ENCODE measurements at regions not wholly inside any gene's neighbourhood (a gene's known extent, or its start where the extent isn't known, plus 50 kb on each side); places are given as distances from the start of the nearest gene placed in this dataset.

DNA sequence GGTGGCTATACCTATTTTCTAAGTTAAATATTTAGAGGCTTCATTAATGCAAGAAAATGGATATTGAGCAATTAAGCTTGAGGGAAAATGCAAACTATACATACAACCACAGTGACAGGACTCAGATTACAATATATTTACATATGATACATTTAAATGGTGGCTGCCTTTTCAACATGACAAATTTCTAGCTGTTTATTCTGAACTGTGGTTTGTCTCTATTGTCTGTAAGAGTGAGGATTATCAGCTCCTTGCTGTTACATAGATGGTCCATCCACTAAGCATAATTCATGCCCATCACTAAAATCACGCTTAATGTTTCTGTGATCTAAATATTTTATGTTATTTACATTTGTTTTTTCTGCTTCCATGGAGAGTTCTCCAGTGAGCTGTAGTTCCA, 81.1 kb upstream of the SGCD start:
- DNase-seq (ENCODE audit: low spot score), result no peak

- no peak for DNase-seq (ENCODE audit: low spot score)
Observed at GRCh38 chr5:156251076-156251475, 75.9 kb upstream of the SGCD start.

DNA sequence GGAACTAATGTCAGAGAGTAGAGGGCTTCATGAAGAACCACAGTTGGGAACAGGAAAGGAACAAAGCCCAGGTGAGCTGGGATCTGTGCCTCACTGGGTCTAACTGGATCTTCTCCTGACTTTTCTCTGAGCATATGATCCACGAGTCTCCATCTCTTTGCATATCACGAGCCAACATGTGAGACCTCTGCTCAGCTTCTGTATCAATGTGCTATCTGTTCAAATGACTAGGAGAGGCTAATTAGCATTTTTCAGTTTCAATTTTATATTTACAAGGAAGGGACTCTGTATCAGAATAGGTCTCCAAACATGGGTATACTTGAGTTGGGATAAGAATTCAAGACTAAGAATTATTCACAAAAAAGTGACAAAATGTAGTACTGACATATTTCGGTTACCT, 73.8 kb upstream of the SGCD start:
- no peak for DNase-seq (ENCODE audit: low spot score)

DNA sequence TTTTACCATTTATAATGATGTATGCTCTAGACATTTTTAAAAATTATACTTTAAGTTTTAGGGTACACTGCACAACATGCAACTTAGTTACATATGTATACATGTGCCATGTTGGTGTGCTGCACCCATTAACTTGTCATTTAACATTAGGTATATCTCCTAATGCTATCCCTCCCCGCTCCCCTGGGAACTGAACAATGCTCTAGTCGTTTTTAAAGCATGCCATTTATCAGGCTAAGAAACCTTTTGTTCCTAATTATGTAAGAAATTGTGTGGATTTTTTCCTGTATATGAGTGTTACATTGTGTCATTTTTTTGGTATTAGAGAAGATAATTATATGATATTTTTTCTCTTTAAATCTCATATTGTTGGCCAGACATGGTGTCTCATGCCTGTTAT, 72.8 kb upstream of the SGCD start:
- no peak for DNase-seq (ENCODE audit: low spot score)

- DNase-seq (ENCODE audit: low spot score), result no peak
Observed at GRCh38 chr5:156256642-156257041, 70.3 kb upstream of the SGCD start.

- DNase-seq (ENCODE audit: low spot score), result no peak
Observed at GRCh38 chr5:156258934-156259333, 68.0 kb upstream of the SGCD start.

DNA sequence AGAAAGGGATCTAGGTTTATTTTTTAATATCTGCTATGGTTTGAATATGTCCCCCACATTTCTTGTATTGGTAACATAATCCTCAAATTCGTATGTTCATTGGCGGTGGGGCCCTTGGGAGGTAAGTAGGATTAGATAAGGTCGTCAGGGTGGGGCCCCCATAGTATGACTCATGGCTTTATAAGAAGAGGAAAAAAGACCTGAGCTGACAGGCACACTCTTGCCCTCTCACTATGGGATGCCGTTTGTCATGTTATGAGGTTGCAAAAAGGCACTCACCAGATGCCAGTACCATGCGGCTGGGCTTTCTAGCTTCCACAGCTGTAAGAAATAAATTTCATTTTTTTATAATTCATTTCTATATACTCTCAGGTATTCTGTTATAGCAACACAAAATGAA, 67.3 kb upstream of the SGCD start:
- no peak for DNase-seq (ENCODE audit: low spot score)

DNA sequence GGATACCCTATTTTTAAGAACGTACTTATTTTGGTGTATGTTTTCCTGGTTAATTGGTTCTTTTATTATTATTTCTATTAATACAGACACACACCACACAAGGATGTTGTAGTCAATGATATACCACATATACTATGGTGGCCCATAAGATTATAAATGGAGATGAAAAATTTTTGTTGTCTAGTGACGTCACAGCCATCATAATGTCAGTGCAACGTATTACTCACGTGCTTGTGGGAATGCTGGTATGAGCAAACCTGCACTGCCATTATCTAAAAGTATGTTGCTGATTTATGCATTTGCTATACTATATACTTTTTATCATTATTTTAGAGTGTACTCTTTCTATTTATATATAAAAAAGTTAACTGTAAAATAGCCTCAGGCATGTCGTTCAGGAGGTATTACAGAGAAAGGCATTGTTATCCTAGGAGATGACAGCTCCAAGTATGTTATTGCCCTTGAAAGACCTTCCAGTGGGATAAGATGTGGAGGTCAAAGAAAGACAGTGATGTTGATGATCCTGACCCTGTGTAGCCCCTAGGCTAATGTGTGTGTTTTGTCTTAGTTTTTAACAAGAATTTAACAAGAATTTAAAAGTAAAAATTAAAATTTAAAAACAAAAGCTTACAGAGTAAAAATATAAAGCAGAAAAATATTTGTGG, 65.6 kb upstream of the SGCD start:
- no peak for DNase-seq (ENCODE audit: low spot score)

- no peak for DNase-seq (ENCODE audit: low spot score)
Observed at GRCh38 chr5:156271569-156271968, 55.4 kb upstream of the SGCD start.

DNA sequence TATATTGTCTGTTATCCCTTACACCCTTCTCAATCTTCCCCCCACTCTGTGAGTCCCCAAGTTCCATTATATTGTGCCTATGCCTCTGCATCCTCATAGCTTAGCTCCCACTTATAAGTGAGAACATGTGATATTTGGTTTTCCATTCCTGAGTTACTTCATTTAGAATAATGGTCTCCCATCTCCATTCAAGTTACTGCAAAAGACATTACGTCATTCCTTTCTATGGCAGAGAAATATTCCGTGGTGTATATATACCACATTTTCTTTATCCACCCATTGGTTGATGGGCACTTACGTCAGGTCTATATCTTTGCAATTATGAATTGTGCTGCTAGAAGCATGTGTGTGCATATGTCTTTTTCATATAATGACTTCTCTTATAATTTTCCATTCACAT, 54.8 kb upstream of the SGCD start:
- DNase-seq (ENCODE audit: low spot score), result no peak

- DNase-seq (ENCODE audit: low spot score), result no peak
Observed at GRCh38 chr5:156273325-156273724, 53.6 kb upstream of the SGCD start.

GRCh38 chr5:156274453-156274852, 52.5 kb upstream of the SGCD start:
- no peak for DNase-seq (ENCODE audit: low spot score)

Small RNAs in the stretch of these regions (small RNA-seq; reads per million reads assigned to genes)
- gene RNA5SP199, result 0 reads per million in 2 experiments
